CD4-positive, alpha-beta T cell treated with Interferon alpha-2 for 1 hour (primary cell): ENCODE measurements at regions not wholly inside any gene's neighbourhood (a gene's known extent, or its start where the extent isn't known, plus 50 kb on each side); places are given as distances from the start of the nearest gene placed in this dataset.
A peak's percentile ranks its signal among the peaks of the same experiment; 100 is the strongest.
"Not testable (repeated sequence)": the region's sequence is repeated elsewhere in the genome, so short reads cannot be mapped to it uniquely, and the experiment has no call there.

ENCODE experiments used
- DNase-seq, 2 donors: peaks; one replicate each; pipeline ENCODE4 v3.0.0-alpha.2; 2020 to 2022

- DNase-seq: peak in 1 of 2 donors; percentile 50
These were observed 53.6 kb downstream of the ARF6 start for GRCh38 chr14:49946320-49947141.

- DNase-seq: no peak
These were observed 54.6 kb downstream of the ARF6 start for GRCh38 chr14:49947506-49947905.

GRCh38 chr14:49950275-49951228 lies 57.7 kb downstream of the ARF6 start:
- DNase-seq: peak in 1 of 2 donors; percentile 26

- no peak for DNase-seq
These were observed 58.3 kb downstream of the ARF6 start for GRCh38 chr14:49951229-49951607.

- no peak for DNase-seq
These were observed 58.9 kb downstream of the ARF6 start for GRCh38 chr14:49951691-49952345.

- DNase-seq: no peak
These were observed 60.3 kb downstream of the ARF6 start for GRCh38 chr14:49953196-49953595.

- DNase-seq: no peak
These were observed 61.3 kb downstream of the ARF6 start for GRCh38 chr14:49954171-49954631.

- DNase-seq: no peak
These were observed 62.1 kb downstream of the ARF6 start for GRCh38 chr14:49955024-49955423.

- no peak for DNase-seq
These were observed 64.4 kb downstream of the ARF6 start for GRCh38 chr14:49957089-49957852.

GRCh38 chr14:49959822-49960408 lies 67.0 kb downstream of the ARF6 start:
- DNase-seq: peak; percentile 42 to 47

- no peak for DNase-seq
These were observed 67.6 kb downstream of the ARF6 start for GRCh38 chr14:49960453-49960852.

GRCh38 chr14:49961270-49962222 lies 68.7 kb downstream of the ARF6 start:
- no peak for DNase-seq

GRCh38 chr14:49962621-49963020 lies 69.7 kb downstream of the ARF6 start:
- DNase-seq: no peak

- DNase-seq: not testable (repeated sequence)
These were observed 72.3 kb downstream of the ARF6 start for GRCh38 chr14:49965068-49965651.

GRCh38 chr14:49966304-49966809 lies 73.5 kb downstream of the ARF6 start:
- DNase-seq: no peak

- no peak for DNase-seq
These were observed 74.2 kb downstream of the ARF6 start for GRCh38 chr14:49966971-49967630.

GRCh38 chr14:49969961-49970360 lies 77.1 kb downstream of the ARF6 start:
- DNase-seq: no peak

- DNase-seq: peak; percentile 21 to 61
These were observed 77.7 kb downstream of the ARF6 start for GRCh38 chr14:49970474-49971147.
